H9 (cell line): ENCODE measurements at regions not wholly inside any gene's neighbourhood (a gene's known extent, or its start where the extent isn't known, plus 50 kb on each side); places are given as distances from the start of the nearest gene placed in this dataset.
A peak's percentile ranks its signal among the peaks of the same experiment; 100 is the strongest.

Experiments
- DNase-seq: peaks from one replicate; pipeline ENCODE4 v3.0.0-alpha.2; 2017
- H2AFZ ChIP-seq: one replicate; pipeline ENCODE4 v1.6.1; 2013; ENCODE audit warnings: mild to moderate bottlenecking, low read length, control low read depth, moderate library complexity
- H2AK5ac ChIP-seq: 2 replicates; pipeline ENCODE4 v1.6.1; 2013; ENCODE audit warnings: low read length, control low read depth, mixed read lengths; ENCODE audit not compliant: insufficient read length
- H2BK120ac ChIP-seq: one replicate; pipeline ENCODE4 v1.6.1; 2013; ENCODE audit warnings: low read depth, mild to moderate bottlenecking, low read length, control low read depth, inconsistent platforms; ENCODE audit not compliant: poor library complexity, severe bottlenecking
- H2BK12ac ChIP-seq: 2 replicates; pipeline ENCODE4 v1.6.1; 2013; ENCODE audit warnings: low read length, control low read depth, mixed read lengths, low read depth; ENCODE audit not compliant: insufficient read length
- H2BK15ac ChIP-seq: 2 replicates; pipeline ENCODE4 v1.6.1; 2013; ENCODE audit warnings: low read depth, low read length, control low read depth
- H2BK20ac ChIP-seq: one replicate; pipeline ENCODE4 v1.6.1; 2013; ENCODE audit warnings: low read depth, mild to moderate bottlenecking, low read length, control low read depth, inconsistent platforms; ENCODE audit not compliant: poor library complexity, severe bottlenecking
- H2BK5ac ChIP-seq: 2 replicates; pipeline ENCODE4 v1.6.1; 2013; ENCODE audit warnings: low read length, control low read depth, mixed read lengths; ENCODE audit not compliant: insufficient read length
- H3K14ac ChIP-seq: 2 replicates; pipeline ENCODE4 v1.6.1; 2013; ENCODE audit warnings: low read length, control low read depth; ENCODE audit not compliant: insufficient read depth
- H3K18ac ChIP-seq: 2 replicates; pipeline ENCODE4 v1.6.1; 2013; ENCODE audit warnings: low read depth, mild to moderate bottlenecking, mixed read lengths, low read length, control low read depth; ENCODE audit not compliant: insufficient read length
- H3K23ac ChIP-seq: 2 replicates; pipeline ENCODE4 v1.6.1; 2013; ENCODE audit warnings: low read length, control low read depth, mixed read lengths, low read depth; ENCODE audit not compliant: insufficient read length
- H3K23me2 ChIP-seq: 2 replicates; pipeline ENCODE4 v1.6.1; 2013; ENCODE audit warnings: low read depth, mild to moderate bottlenecking, mixed read lengths, low read length, control low read depth; ENCODE audit not compliant: insufficient read length, poor library complexity, severe bottlenecking
- H3K27ac ChIP-seq: 2 replicates; pipeline ENCODE4 v1.5.1; 2013; ENCODE audit warnings: low read length, control low read depth, mixed read lengths, low read depth; ENCODE audit not compliant: insufficient read length
- H3K27me3 ChIP-seq: 2 replicates; pipeline ENCODE4 v1.6.1; 2013; ENCODE audit warnings: low read length, control low read depth, inconsistent platforms; ENCODE audit not compliant: insufficient read depth
- H3K4ac ChIP-seq: 2 replicates; pipeline ENCODE4 v1.6.1; 2013; ENCODE audit warnings: low read depth, mild to moderate bottlenecking, control low read depth, inconsistent platforms, low read length, moderate library complexity
- H3K4me1 ChIP-seq: 2 replicates; pipeline ENCODE4 v1.6.1; 2013; ENCODE audit warnings: low read length, control low read depth, inconsistent platforms; ENCODE audit not compliant: insufficient read depth
- H3K4me2 ChIP-seq: 2 replicates; pipeline ENCODE4 v1.6.1; 2013; ENCODE audit warnings: low read length, control low read depth, mixed read lengths; ENCODE audit not compliant: insufficient read length, insufficient read depth
- H3K56ac ChIP-seq: 2 replicates; pipeline ENCODE4 v1.6.1; 2013; ENCODE audit warnings: low read depth, mild to moderate bottlenecking, mixed read lengths, low read length, control low read depth; ENCODE audit not compliant: insufficient read length
- H3K79me1 ChIP-seq: 2 replicates; pipeline ENCODE4 v1.6.1; 2013; ENCODE audit warnings: low read depth, mild to moderate bottlenecking, moderate library complexity, low read length, control low read depth, inconsistent platforms; ENCODE audit not compliant: insufficient read depth, poor library complexity, severe bottlenecking
- H3K79me2 ChIP-seq: 2 replicates; pipeline ENCODE4 v1.6.1; 2013; ENCODE audit warnings: low read length, control low read depth, inconsistent platforms; ENCODE audit not compliant: insufficient read depth
- H3K9ac ChIP-seq: 2 replicates; pipeline ENCODE4 v1.6.1; 2013; ENCODE audit warnings: low read length, control low read depth, mixed read lengths; ENCODE audit not compliant: insufficient read length; ENCODE audit errors: extremely low read depth
- H3K9me3 ChIP-seq: one replicate; pipeline ENCODE4 v1.6.1; 2013; ENCODE audit warnings: low read depth, low read length, inconsistent platforms; ENCODE audit not compliant: control insufficient read depth
- H3T11ph ChIP-seq: one replicate; pipeline ENCODE4 v1.6.1; 2013; ENCODE audit warnings: mild to moderate bottlenecking, low read length, control low read depth, inconsistent platforms
- H4K20me1 ChIP-seq: one replicate; pipeline ENCODE4 v1.6.1; 2013; ENCODE audit not compliant: control insufficient read depth, insufficient read length, insufficient read depth
- H4K5ac ChIP-seq: 2 replicates; pipeline ENCODE4 v1.6.1; 2013; ENCODE audit warnings: low read depth, mild to moderate bottlenecking, mixed read lengths, low read length, control low read depth; ENCODE audit not compliant: insufficient read length
- H4K8ac ChIP-seq: replicated peaks from 2 replicates; pipeline ENCODE4 v1.6.1; 2013; ENCODE audit warnings: low read length, control low read depth, mixed read lengths, low read depth; ENCODE audit not compliant: insufficient read length
- H4K91ac ChIP-seq: 2 replicates; pipeline ENCODE4 v1.6.1; 2013; ENCODE audit warnings: low read depth, mild to moderate bottlenecking, moderate library complexity, mixed read lengths, low read length, control low read depth; ENCODE audit not compliant: insufficient read length
- H3K27ac Mint-ChIP-seq, 3 experiments: 2 replicates in 2 of 3; 3 replicates in 1 of 3; pipeline ENCODE4 v1.8.0; 2020 to 2021; ENCODE audit warnings: mixed read lengths in 3 of 3, mild to moderate bottlenecking in 1 of 3, moderate library complexity in 1 of 3
- H3K27me3 Mint-ChIP-seq: 2 replicates; pipeline ENCODE4 v1.8.0; 2021; ENCODE audit warnings: low read depth, mild to moderate bottlenecking, moderate library complexity, mixed read lengths
- H3K36me3 Mint-ChIP-seq, 3 experiments: 2 replicates in 2 of 3; 3 replicates in 1 of 3; pipeline ENCODE4 v1.8.0; 2020 to 2021; ENCODE audit warnings: low read depth in 3 of 3, mixed read lengths in 3 of 3; ENCODE audit not compliant: insufficient read depth in 1 of 3
- H3K4me1 Mint-ChIP-seq, 2 experiments: 2 replicates each; pipeline ENCODE4 v1.8.0; 2020; ENCODE audit warnings: mixed read lengths in 2 of 2
- H3K4me3 Mint-ChIP-seq, 2 experiments: 2 replicates in 1 of 2; 3 replicates in 1 of 2; pipeline ENCODE4 v1.8.0; 2020 to 2021; ENCODE audit warnings: mild to moderate bottlenecking in 2 of 2, mixed read lengths in 2 of 2, moderate library complexity in 1 of 2
- H3K9me3 Mint-ChIP-seq, 2 experiments: 2 replicates in 1 of 2; 3 replicates in 1 of 2; pipeline ENCODE4 v1.8.0; 2020; ENCODE audit warnings: mild to moderate bottlenecking in 2 of 2, mixed read lengths in 2 of 2, moderate library complexity in 1 of 2
- CTCF ChIP-seq: fragments of 200-600 bp; sonication (generic); conservative IDR thresholded peaks from 3 replicates; pipeline ENCODE4 v1.8.0; 2021; ENCODE audit warnings: antibody characterized with exemption, mild to moderate bottlenecking
- WGBS: extraction: QIAGEN DNeasy Blood & Tissue Kit; methylation state at CpG from one replicate; pipeline ENCODE4 v1.1.7; 2013; ENCODE audit warnings: missing lambda C conversion rate, low lambda C conversion rate, mixed read lengths; ENCODE audit not compliant: insufficient read length; ENCODE audit errors: extremely low coverage; 5-methylcytosine and 5-hydroxymethylcytosine counted together

- Histone ChIP-seq H3K9me3 (no peaks in the 10 kb centered on the region), H2BK20ac (no peak overlapping the region), H4K20me1 (no peaks in the 10 kb centered on the region), H2BK12ac (no peak overlapping the region), H3K79me2 (no peaks in the 10 kb centered on the region), H3K56ac (no peak overlapping the region), H3K18ac (no peak overlapping the region), H3K27me3 (no peaks in the 10 kb centered on the region), H2BK5ac (no peak overlapping the region), H3K79me1 (no peaks in the 10 kb centered on the region), H4K5ac (no peak overlapping the region), H3K27ac (no peak overlapping the region), H3K4me2 (no peak overlapping the region), H4K8ac (no peak overlapping the region), H3K23ac (no peak overlapping the region), H2AFZ (no peak overlapping the region), H2AK5ac (no peak overlapping the region), H3K9ac (no peak overlapping the region), H3K14ac (no peak overlapping the region), H2BK120ac (no peak overlapping the region), H3K23me2 (no peaks in the 10 kb centered on the region), H4K91ac (no peak overlapping the region), H3K4ac (no peak overlapping the region), H3K4me1 (no peaks in the 10 kb centered on the region), H2BK15ac (no peak overlapping the region), H3T11ph (no peak overlapping the region)
- no CpG with 5 or more reads among the region's 2 CpGs for WGBS
- H3K27me3 Mint-ChIP-seq, result no peaks in the 10 kb centered on the region
- no peak overlapping the region for H3K4me3 Mint-ChIP-seq
- no peak for TF ChIP-seq CTCF
- no peaks in the 10 kb centered on the region; a peak in 1 of 7 replicates for H3K36me3 Mint-ChIP-seq
- H3K4me1 Mint-ChIP-seq, result peaks cover 6% of the 10 kb centered on the region in 2 experiments
- H3K9me3 Mint-ChIP-seq, result no peaks in the 10 kb centered on the region; a peak in 1 of 5 replicates
- H3K27ac Mint-ChIP-seq, result peak overlapping the region in 2 of 3 experiments; percentile 94 to 96; a peak in 6 of 7 replicates
- DNase-seq, result no peak
Measured at GRCh38 chr13:81577601-81578195, 1236.8 kb upstream of the SPRY2 start.
